ENCODE measurements at regions not wholly inside any gene's neighbourhood (a gene's known extent, or its start where the extent isn't known, plus 50 kb on each side); places are given as distances from the start of the nearest gene placed in this dataset.

GRCh38 chr17:14756479-14756878 is 455.6 kb downstream of the HS3ST3B1 start:
- TF ChIP-seq CTCF (IDR thresholded peaks at IDR 0.05; ENCODE audit: control extremely low read depth in 1 of 3, insufficient read depth in 1 of 3, low read depth in 1 of 3, low read length in 3 of 3) (no peak), NANOG (IDR thresholded peaks at IDR 0.05; ENCODE audit: insufficient read depth, low read depth, low read length, poor library complexity, severe bottlenecking) (no peak), EP300 (IDR thresholded peaks at IDR 0.05; ENCODE audit: borderline replicate concordance in 1 of 2, low read depth in 2 of 2, low read length in 2 of 2) (no peak), CEBPB (IDR thresholded peaks at IDR 0.05; ENCODE audit: low read depth, low read length) (no peak), POLR2A (IDR thresholded peaks at IDR 0.05; ENCODE audit: control extremely low read depth in 1 of 2, low read depth in 2 of 2, low read length in 2 of 2) (no peak), POLR2AphosphoS5 (IDR thresholded peaks at IDR 0.05; ENCODE audit: low read depth, low read length) (no peak), HDAC6 (IDR thresholded peaks at IDR 0.05; ENCODE audit: low read depth, low read length) (no peak), FOSL1 (IDR thresholded peaks at IDR 0.05; ENCODE audit: insufficient read depth, low read depth, low read length) (no peak), TAF1 (IDR thresholded peaks at IDR 0.05; ENCODE audit: low read depth, low read length) (no peak), SUZ12 (IDR thresholded peaks at IDR 0.05; ENCODE audit: low read length) (no peak)

Data from H1 (cell line).